ENCODE measurements at regions not wholly inside any gene's neighbourhood (a gene's known extent, or its start where the extent isn't known, plus 50 kb on each side); places are given as distances from the start of the nearest gene placed in this dataset.

DNA sequence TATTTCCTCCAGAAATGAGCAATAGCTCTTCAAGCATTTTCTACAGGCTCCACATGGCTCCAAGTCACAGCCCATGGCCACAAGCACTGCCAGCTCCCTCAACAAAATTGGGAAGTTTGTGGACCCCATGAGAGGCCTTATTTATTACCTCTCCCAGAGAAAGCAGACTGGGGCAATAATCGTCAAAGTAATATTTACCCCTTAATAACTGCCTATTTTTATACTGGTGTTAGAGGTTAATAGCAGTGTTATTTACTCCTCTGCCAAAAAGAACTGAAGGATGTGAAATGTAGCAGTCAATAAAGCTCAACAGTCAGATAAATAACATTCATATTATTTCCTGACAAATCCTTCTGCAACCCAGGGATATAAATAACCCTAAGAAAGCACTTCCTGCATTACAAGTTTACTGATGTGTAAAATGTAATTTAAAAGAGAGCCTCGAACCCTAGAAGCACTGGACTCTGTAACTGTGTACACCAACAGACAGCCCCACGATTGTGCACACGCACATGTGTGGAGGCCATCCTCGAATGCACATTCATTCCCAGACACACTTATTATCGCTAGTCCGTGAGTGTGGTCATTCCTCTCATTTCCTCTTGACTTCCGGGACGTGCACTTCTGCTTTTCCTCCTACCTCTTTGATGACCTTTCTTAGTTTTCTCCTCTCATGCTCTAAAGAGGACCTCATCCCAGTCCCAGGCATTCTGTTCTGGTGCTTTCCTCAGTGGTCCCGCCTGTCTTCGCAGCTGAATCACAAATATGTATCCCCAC is 157.4 kb downstream of the EVX1 start:
- no peak for TF ChIP-seq EP300 (IDR thresholded peaks at IDR 0.05)
- no peak for DNase-seq (ENCODE audit: low spot score in 2 of 2)
- H3K27ac ChIP-seq, result no peak overlapping the region
- H3K9me3 ChIP-seq, result no peaks in the 10 kb centered on the region
- no peak overlapping the region for H3K4me3 ChIP-seq
- H3K36me3 ChIP-seq, result no peaks in the 10 kb centered on the region
- 55 to 61% methylated on average over 11 of the region's 11 CpGs for WGBS, 2 donors
- no peaks in the 10 kb centered on the region for H3K27me3 ChIP-seq
- H3K4me1 ChIP-seq, result peaks cover 0 to 11% (median 0%) of the 10 kb centered on the region in 4 donors

DNA sequence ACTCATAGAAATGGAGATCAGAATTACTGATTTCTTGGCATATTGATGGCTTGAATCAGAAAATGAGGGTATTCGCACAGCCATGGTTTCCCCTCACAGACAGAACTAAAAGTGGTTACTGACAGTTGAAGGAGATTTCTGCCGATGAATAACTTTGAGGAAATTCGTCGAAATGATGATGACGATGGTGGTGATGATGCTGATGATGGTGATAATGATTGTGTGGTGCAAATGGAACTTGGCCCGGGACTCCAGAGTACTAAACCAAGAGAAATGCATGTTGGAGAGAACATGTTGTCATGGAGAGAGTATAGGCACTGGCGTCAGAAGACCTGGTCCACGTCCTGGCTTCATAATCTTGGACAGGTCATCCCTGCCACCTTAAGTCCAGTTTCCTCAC is 163.2 kb downstream of the EVX1 start:
- WGBS, 2 donors, result 92 to 93% methylated on average over 8 of the region's 8 CpGs
- Histone ChIP-seq H3K27ac (no peak overlapping the region), H3K36me3 (no peaks in the 10 kb centered on the region), H3K9me3 (no peaks in the 10 kb centered on the region), H3K4me3 (no peak overlapping the region), H3K4me1 (no peaks in the 10 kb centered on the region), H3K27me3 (no peaks in the 10 kb centered on the region)
- no peak for DNase-seq (ENCODE audit: low spot score in 2 of 2)
- TF ChIP-seq, protein P1, sequence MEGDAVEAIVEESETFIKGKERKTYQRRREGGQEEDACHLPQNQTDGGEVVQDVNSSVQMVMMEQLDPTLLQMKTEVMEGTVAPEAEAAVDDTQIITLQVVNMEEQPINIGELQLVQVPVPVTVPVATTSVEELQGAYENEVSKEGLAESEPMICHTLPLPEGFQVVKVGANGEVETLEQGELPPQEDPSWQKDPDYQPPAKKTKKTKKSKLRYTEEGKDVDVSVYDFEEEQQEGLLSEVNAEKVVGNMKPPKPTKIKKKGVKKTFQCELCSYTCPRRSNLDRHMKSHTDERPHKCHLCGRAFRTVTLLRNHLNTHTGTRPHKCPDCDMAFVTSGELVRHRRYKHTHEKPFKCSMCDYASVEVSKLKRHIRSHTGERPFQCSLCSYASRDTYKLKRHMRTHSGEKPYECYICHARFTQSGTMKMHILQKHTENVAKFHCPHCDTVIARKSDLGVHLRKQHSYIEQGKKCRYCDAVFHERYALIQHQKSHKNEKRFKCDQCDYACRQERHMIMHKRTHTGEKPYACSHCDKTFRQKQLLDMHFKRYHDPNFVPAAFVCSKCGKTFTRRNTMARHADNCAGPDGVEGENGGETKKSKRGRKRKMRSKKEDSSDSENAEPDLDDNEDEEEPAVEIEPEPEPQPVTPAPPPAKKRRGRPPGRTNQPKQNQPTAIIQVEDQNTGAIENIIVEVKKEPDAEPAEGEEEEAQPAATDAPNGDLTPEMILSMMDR (IDR thresholded peaks at IDR 0.05), result no peak
- no peak for TF ChIP-seq EP300 (IDR thresholded peaks at IDR 0.05)
- no peak for TF ChIP-seq POLR2A (IDR thresholded peaks at IDR 0.05)

DNA sequence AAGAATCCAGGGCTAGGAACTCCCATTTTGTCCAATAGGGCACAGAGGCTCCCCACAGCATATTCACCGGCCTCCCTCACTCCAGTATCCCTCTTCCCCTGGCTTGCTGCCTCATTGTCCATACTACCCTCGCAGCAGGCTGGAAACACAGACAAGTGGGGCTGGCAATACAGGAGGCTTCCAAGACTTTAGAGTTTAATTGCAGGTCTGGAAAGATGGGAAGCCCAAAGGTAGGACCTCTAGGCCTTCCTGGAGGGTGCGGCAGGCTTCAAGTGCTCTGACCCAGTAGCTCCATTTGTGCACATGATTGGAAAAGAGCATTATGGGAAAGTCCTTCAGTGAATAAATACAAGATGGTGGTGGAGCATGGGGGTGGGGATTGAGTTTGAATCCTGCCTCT is 166.7 kb downstream of the EVX1 start:
- no peak for DNase-seq (ENCODE audit: low spot score in 2 of 2)
- no peaks in the 10 kb centered on the region for H3K36me3 ChIP-seq
- TF ChIP-seq EP300 (IDR thresholded peaks at IDR 0.05) (no peak), POLR2A (IDR thresholded peaks at IDR 0.05) (no peak)
- TF ChIP-seq, protein P1 (IDR thresholded peaks at IDR 0.05), result no peak
- 82 to 85% methylated on average over 3 of the region's 3 CpGs for WGBS, 2 donors
- H3K4me3 ChIP-seq, result no peak overlapping the region
- H3K4me1 ChIP-seq, result no peaks in the 10 kb centered on the region
- H3K27me3 ChIP-seq, result no peaks in the 10 kb centered on the region
- H3K27ac ChIP-seq, result no peak overlapping the region
- no peaks in the 10 kb centered on the region for H3K9me3 ChIP-seq

DNA sequence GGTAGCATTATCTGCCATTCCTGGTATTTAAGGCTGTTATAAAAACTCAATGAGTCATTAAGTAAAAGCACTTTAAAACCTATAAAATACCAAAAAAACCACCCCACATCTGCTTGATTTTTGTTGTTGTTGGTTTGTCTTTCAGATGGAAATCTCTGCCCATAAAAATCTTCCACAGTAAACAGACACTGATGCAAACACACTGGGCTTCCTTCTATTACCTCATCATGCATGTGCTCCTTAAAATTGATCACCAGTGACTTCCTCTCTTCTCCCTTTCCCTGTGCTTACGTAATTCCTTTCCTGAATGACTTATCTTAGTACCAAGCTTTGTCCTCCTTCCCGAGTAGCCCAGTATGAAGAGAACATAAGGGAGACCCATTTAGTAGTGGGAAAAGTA is 167.2 kb downstream of the EVX1 start:
- Histone ChIP-seq H3K9me3 (no peaks in the 10 kb centered on the region), H3K27ac (no peak overlapping the region), H3K27me3 (no peaks in the 10 kb centered on the region), H3K4me3 (no peak overlapping the region), H3K36me3 (no peaks in the 10 kb centered on the region), H3K4me1 (no peaks in the 10 kb centered on the region)
- DNase-seq (ENCODE audit: low spot score in 2 of 2), result no peak
- 34 to 44% methylated on average over 2 of the region's 2 CpGs for WGBS, 2 donors
- TF ChIP-seq EP300 (IDR thresholded peaks at IDR 0.05) (no peak), POLR2A (IDR thresholded peaks at IDR 0.05) (no peak)
- TF ChIP-seq, protein P1 (IDR thresholded peaks at IDR 0.05), result no peak

DNA sequence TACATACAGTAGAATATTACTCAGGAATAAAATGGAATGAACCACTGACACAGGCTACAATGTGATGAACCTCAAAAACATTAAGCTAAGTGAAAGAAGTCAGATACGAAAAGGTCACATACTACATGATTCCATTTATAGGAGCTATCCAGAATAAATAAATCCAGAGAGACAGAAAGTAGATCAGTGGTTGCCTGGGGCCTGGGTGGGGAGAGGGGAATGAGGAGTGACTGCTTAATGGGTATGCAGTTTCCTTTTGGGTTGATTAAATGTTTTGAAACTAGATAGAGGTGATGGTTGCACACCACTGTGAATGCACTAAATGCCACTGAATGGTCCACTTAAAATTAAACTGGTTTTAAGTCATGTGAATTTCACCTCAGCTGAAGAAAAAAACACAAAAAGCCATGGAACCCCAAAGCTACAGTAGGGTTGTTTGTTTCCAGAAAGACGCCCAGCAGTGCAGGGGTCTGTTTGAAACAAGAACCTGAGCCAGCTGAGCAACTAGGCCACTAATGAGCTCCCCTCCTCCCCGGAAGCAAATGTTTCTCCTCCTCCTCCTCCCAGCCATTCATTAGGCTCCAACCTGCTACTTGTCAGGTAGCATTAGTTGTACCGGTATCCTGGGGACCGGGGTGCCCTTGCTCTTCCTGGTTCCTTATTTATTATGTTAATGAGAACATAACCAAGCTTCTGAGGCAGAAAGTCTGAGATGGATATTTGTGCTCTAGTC is 168.4 kb downstream of the EVX1 start:
- Histone ChIP-seq H3K9me3 (no peaks in the 10 kb centered on the region), H3K4me1 (no peaks in the 10 kb centered on the region), H3K27me3 (no peaks in the 10 kb centered on the region), H3K27ac (no peak overlapping the region), H3K4me3 (no peak overlapping the region), H3K36me3 (no peaks in the 10 kb centered on the region)
- 45 to 49% methylated on average over 5 of the region's 5 CpGs for WGBS, 2 donors
- no peak for TF ChIP-seq EP300 (IDR thresholded peaks at IDR 0.05)
- TF ChIP-seq POLR2A (IDR thresholded peaks at IDR 0.05), result no peak
- TF ChIP-seq, protein P1 (IDR thresholded peaks at IDR 0.05), result no peak
- no peak for DNase-seq (ENCODE audit: low spot score in 2 of 2)
